ENCODE measurements at regions not wholly inside any gene's neighbourhood (a gene's known extent, or its start where the extent isn't known, plus 50 kb on each side); places are given as distances from the start of the nearest gene placed in this dataset.

GRCh38 chr5:71862087-71862486 lies 143.0 kb downstream of the CARTPT start:
- Histone ChIP-seq H3K4me1 (no peaks in the 10 kb centered on the region), H3K36me3 (replicated peaks) (no peaks in the 10 kb centered on the region), H3K4me3 (no peak overlapping the region), H3K9me3 (no peaks in the 10 kb centered on the region), H3K27me3 (ENCODE audit: low read depth) (no peaks in the 10 kb centered on the region)
- no peak for DNase-seq (ENCODE audit: low spot score in 2 of 2)
- in situ Hi-C loops (cut with MboI; ENCODE audit: low sequenced_read_pairs) = no loop called here

DNA sequence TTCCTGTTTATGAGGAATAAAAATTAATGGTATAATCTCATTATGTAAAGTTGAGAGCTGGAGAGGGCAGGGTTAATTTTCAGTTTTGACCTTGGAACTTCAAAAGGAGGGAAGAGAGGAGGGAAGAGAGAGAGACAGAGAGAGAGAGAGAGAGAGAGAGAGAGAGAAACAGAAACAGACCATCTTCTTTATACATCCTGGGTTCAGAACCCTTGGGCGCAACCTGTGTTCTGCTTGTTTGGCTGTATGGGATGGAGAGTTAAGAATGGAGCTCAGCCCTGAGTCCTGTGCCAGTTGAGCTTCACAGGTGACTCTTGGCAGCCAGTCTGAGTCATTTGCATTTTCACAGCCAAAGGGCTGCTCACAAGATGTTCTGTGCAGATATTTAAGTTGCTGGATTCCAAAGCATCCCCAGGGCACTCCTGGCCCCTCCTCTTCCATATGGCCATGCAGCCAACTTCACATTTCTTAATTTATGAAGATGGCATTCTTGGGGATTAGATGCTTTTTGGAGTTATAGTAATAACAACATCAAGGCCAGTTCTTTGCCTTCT lies 143.5 kb downstream of the CARTPT start:
- Histone ChIP-seq H3K4me3 (no peak overlapping the region), H3K27me3 (ENCODE audit: low read depth) (no peaks in the 10 kb centered on the region), H3K9me3 (no peaks in the 10 kb centered on the region), H3K4me1 (no peaks in the 10 kb centered on the region), H3K36me3 (replicated peaks) (no peaks in the 10 kb centered on the region)
- in situ Hi-C loops (cut with MboI; ENCODE audit: low sequenced_read_pairs) = no loop called here
- no peak for DNase-seq (ENCODE audit: low spot score in 2 of 2)

DNA sequence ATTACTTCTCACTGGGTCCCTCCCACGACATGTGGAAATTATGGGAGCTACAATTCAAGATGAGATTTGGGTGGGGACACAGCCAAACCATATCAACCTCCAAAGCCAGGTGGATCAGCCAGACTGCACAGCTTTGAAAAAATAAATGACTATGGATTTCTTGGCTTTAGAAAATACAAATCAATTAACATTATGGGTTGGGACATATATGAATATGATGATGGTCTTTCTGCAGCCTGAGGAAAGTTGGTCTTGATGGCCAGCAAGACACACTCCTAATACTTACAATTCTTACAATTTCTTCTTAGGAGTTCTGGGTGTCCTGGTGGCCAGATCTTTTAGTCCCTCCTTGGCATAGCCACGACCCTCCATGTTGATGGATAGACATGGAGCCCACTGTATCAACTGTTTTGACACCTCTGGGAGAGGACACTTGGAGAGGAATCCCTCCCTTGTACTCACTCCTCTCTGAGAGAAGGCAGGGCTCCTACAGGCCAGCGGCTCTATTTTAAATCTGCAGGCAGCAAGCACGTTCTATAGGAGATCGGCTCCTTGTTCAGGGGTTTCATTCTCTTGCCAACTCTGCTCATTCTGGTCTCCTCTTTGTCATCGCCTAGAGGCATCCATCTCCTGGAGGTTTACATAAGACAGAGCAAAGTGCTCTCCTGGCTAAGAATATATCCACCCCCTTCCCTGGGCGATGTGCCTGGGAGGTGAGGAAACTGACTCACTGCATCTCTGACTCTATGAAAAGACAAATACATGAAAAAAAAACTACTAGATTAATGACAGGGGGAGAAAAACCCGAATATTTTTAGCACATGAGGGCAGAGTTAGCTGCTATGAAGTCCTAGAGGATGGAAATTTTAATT lies 145.9 kb downstream of the CARTPT start:
- no peak overlapping the region for H3K4me3 ChIP-seq
- no peaks in the 10 kb centered on the region for H3K36me3 ChIP-seq (replicated peaks)
- in situ Hi-C loops (cut with MboI; ENCODE audit: low sequenced_read_pairs) = no loop called here
- H3K27me3 ChIP-seq (ENCODE audit: low read depth) = no peaks in the 10 kb centered on the region
- no peaks in the 10 kb centered on the region for H3K4me1 ChIP-seq
- no peaks in the 10 kb centered on the region for H3K9me3 ChIP-seq
- no peak for DNase-seq (ENCODE audit: low spot score in 2 of 2)

GRCh38 chr5:71865665-71866320 lies 146.7 kb downstream of the CARTPT start:
- no peaks in the 10 kb centered on the region for H3K36me3 ChIP-seq (replicated peaks)
- no peaks in the 10 kb centered on the region for H3K4me1 ChIP-seq
- no peaks in the 10 kb centered on the region for H3K27me3 ChIP-seq (ENCODE audit: low read depth)
- no peak for DNase-seq (ENCODE audit: low spot score in 2 of 2)
- in situ Hi-C loops (cut with MboI; ENCODE audit: low sequenced_read_pairs) = no loop called here
- no peaks in the 10 kb centered on the region for H3K9me3 ChIP-seq
- no peak overlapping the region for H3K4me3 ChIP-seq

DNA sequence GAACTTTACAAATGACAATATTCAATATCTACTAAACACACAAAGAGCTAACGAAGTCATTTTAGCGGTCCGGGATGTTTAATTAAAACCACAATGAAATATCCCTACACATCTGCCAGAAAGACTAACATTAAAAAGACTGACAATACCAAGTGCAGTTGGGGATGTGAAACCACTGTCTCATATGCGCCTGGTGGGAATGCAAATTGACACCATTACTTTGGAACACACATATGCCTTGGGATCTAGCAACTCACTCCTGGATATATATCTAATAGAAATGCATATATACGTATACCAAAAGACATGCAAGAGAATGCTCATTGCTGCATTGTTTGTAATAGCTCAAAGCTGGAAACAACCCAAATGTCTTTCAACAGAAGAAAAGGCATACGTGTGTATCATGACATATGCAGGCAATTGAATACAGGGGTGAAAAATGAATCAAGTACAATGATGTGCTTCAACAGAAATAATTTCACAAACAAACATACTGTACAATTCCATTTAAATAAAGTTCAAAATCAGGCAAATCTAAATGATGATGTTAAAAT lies 153.3 kb downstream of the CARTPT start:
- no peak for DNase-seq (ENCODE audit: low spot score in 2 of 2)
- no peak overlapping the region for H3K4me3 ChIP-seq
- in situ Hi-C loops (cut with MboI; ENCODE audit: low sequenced_read_pairs) = no loop called here
- no peaks in the 10 kb centered on the region for H3K27me3 ChIP-seq (ENCODE audit: low read depth)
- no peaks in the 10 kb centered on the region for H3K4me1 ChIP-seq
- no peaks in the 10 kb centered on the region for H3K36me3 ChIP-seq (replicated peaks)
- H3K9me3 ChIP-seq = no peaks in the 10 kb centered on the region

DNA sequence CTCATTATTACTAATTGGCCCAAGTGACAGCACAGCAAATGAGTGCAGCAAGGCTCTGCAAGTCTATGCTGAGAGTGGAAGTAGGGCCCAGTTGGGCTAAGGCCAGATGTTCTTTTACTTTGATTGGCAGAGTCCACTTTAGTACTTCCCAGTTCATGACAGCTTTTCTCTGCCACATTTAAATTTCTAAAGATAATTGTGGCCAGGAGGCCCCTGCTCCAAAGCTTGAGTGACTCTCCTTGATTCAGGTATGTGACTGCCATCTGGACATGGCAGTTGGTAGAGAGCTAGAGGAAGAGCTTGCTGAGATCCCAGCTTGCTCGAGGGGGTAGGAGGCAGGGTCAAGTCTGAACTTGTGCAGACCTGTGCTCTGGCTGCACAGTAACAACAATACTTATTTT lies 154.1 kb downstream of the CARTPT start:
- no peak overlapping the region for H3K4me3 ChIP-seq
- H3K27me3 ChIP-seq (ENCODE audit: low read depth) = no peaks in the 10 kb centered on the region
- no peaks in the 10 kb centered on the region for H3K4me1 ChIP-seq
- H3K36me3 ChIP-seq (replicated peaks) = no peaks in the 10 kb centered on the region
- in situ Hi-C loops (cut with MboI; ENCODE audit: low sequenced_read_pairs) = no loop called here
- H3K9me3 ChIP-seq = no peaks in the 10 kb centered on the region
- DNase-seq (ENCODE audit: low spot score in 2 of 2) = peak in 1 of 2 experiments; percentile 12

GRCh38 chr5:71874521-71874920 lies 155.4 kb downstream of the CARTPT start:
- in situ Hi-C loops (cut with MboI; ENCODE audit: low sequenced_read_pairs) = no loop called here
- Histone ChIP-seq H3K27me3 (ENCODE audit: low read depth) (no peaks in the 10 kb centered on the region), H3K4me3 (no peak overlapping the region), H3K4me1 (no peaks in the 10 kb centered on the region), H3K36me3 (replicated peaks) (no peaks in the 10 kb centered on the region), H3K9me3 (no peaks in the 10 kb centered on the region)
- DNase-seq (ENCODE audit: low spot score in 2 of 2) = no peak

- H3K36me3 ChIP-seq (replicated peaks) = no peaks in the 10 kb centered on the region
- in situ Hi-C loops (cut with MboI; ENCODE audit: low sequenced_read_pairs) = no loop called here
- DNase-seq (ENCODE audit: low spot score in 2 of 2) = no peak
- no peaks in the 10 kb centered on the region for H3K9me3 ChIP-seq
- no peaks in the 10 kb centered on the region for H3K27me3 ChIP-seq (ENCODE audit: low read depth)
- no peak overlapping the region for H3K4me3 ChIP-seq
- no peaks in the 10 kb centered on the region for H3K4me1 ChIP-seq
These were observed 158.4 kb downstream of the CARTPT start for GRCh38 chr5:71877511-71877910.

- Histone ChIP-seq H3K4me3 (no peak overlapping the region), H3K4me1 (no peaks in the 10 kb centered on the region), H3K9me3 (no peaks in the 10 kb centered on the region), H3K36me3 (replicated peaks) (no peaks in the 10 kb centered on the region), H3K27me3 (ENCODE audit: low read depth) (no peaks in the 10 kb centered on the region)
- in situ Hi-C loops (cut with MboI; ENCODE audit: low sequenced_read_pairs) = no loop called here
- no peak for DNase-seq (ENCODE audit: low spot score in 2 of 2)
These were observed 161.5 kb downstream of the CARTPT start for GRCh38 chr5:71880536-71880935.

GRCh38 chr5:71882826-71883741 lies 164.0 kb downstream of the CARTPT start:
- Histone ChIP-seq H3K27me3 (ENCODE audit: low read depth) (no peaks in the 10 kb centered on the region), H3K36me3 (replicated peaks) (no peaks in the 10 kb centered on the region), H3K4me3 (no peak overlapping the region), H3K9me3 (no peaks in the 10 kb centered on the region), H3K4me1 (no peaks in the 10 kb centered on the region)
- in situ Hi-C loops (cut with MboI; ENCODE audit: low sequenced_read_pairs) = no loop called here
- no peak for DNase-seq (ENCODE audit: low spot score in 2 of 2)

GRCh38 chr5:71883742-71884103 lies 164.6 kb downstream of the CARTPT start:
- H3K36me3 ChIP-seq (replicated peaks) = no peaks in the 10 kb centered on the region
- H3K27me3 ChIP-seq (ENCODE audit: low read depth) = peaks cover 5% of the 10 kb centered on the region; the same call in 1 of the 2 replicates
- no peaks in the 10 kb centered on the region for H3K4me1 ChIP-seq
- no peak for DNase-seq (ENCODE audit: low spot score in 2 of 2)
- no peaks in the 10 kb centered on the region for H3K9me3 ChIP-seq
- in situ Hi-C loops (cut with MboI; ENCODE audit: low sequenced_read_pairs) = no loop called here
- no peak overlapping the region for H3K4me3 ChIP-seq

DNA sequence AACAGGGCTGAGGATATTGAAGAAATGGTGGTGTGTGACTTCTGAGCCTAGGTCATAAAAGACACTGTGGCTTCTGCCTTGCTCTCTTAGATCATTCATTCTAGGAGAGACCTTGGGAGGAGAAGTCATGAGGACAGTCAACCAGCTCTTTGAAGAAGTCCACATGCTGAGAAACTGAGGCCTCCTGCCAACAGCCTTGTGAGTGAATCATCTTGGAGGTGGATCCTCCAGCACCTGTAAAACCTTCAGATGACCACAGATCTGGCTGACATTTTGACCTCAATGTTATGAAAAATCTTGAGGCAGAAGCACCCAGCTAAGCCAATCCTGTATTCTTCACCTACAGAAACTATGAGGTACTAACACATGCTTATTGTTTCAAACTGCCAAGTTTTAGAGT lies 165.9 kb downstream of the CARTPT start:
- Histone ChIP-seq H3K9me3 (no peaks in the 10 kb centered on the region), H3K36me3 (replicated peaks) (no peaks in the 10 kb centered on the region), H3K4me3 (no peak overlapping the region), H3K4me1 (no peaks in the 10 kb centered on the region), H3K27me3 (ENCODE audit: low read depth) (peaks cover 5% of the 10 kb centered on the region; the same call in 1 of the 2 replicates)
- in situ Hi-C loops (cut with MboI; ENCODE audit: low sequenced_read_pairs) = no loop called here
- DNase-seq (ENCODE audit: low spot score in 2 of 2) = no peak

DNA sequence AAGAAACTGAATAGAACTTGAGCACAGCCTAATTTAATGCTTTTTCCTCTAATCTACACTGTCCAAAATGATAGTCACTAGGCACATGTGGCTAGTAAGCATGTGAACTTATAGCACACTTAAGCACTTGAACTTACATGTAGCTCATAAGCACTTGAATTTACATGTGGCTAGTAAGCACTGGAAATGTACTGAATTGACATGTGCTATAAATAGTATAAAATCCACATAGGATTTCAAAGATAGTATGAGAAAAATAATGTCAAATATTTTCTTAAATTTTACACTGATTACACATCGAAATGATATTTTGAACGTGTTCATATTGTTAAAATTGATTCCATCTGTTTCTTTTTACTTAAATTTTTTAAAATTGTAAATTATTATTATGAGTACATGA lies 167.3 kb downstream of the CARTPT start:
- in situ Hi-C loops (cut with MboI; ENCODE audit: low sequenced_read_pairs) = no loop called here

More for the DNA sequence above, 167.3 kb downstream of the CARTPT start:
- peaks cover 5% of the 10 kb centered on the region; the same call in 1 of the 2 replicates for H3K27me3 ChIP-seq (ENCODE audit: low read depth)
- H3K36me3 ChIP-seq (replicated peaks) = no peaks in the 10 kb centered on the region
- no peak overlapping the region for H3K4me3 ChIP-seq
- H3K9me3 ChIP-seq = no peaks in the 10 kb centered on the region
- no peaks in the 10 kb centered on the region for H3K4me1 ChIP-seq
- DNase-seq (ENCODE audit: low spot score in 2 of 2) = no peak
